ENCODE measurements at regions not wholly inside any gene's neighbourhood (a gene's known extent, or its start where the extent isn't known, plus 50 kb on each side); places are given as distances from the start of the nearest gene placed in this dataset.

GRCh38 chr17:6352016-6352415, 82.9 kb downstream of the AIPL1 start:
- H3K36me3 ChIP-seq (replicated peaks in 1 of 2; ENCODE audit: control insufficient read depth in 2 of 2, insufficient read depth in 2 of 2, low read length in 2 of 2) = no peaks in the 10 kb centered on the region
- no peak overlapping the region for H2AFZ ChIP-seq (ENCODE audit: low read length)
- H2BK15ac ChIP-seq (ENCODE audit: low read length) = no peak overlapping the region
- H2BK5ac ChIP-seq (ENCODE audit: low read length) = no peak overlapping the region
- H3K14ac ChIP-seq (ENCODE audit: low read length) = no peak overlapping the region
- no peak overlapping the region for H3K9ac ChIP-seq (ENCODE audit: low read depth, low read length, poor library complexity)
- no peak overlapping the region for H3K4me3 ChIP-seq (ENCODE audit: low read length in 2 of 2)
- no peak overlapping the region for H3K4ac ChIP-seq (ENCODE audit: low read length)
- H3K27me3 ChIP-seq (ENCODE audit: control insufficient read depth in 3 of 3, insufficient read depth in 3 of 3, low read depth in 1 of 3, low read length in 3 of 3) = no peaks in the 10 kb centered on the region
- H3K79me1 ChIP-seq (ENCODE audit: low read depth, low read length) = no peaks in the 10 kb centered on the region
- H2BK120ac ChIP-seq (ENCODE audit: low read depth, low read length) = no peak overlapping the region
- no peak overlapping the region for H3K27ac ChIP-seq (replicated peaks; ENCODE audit: low read length)
- H2AK5ac ChIP-seq (ENCODE audit: low read depth, low read length) = no peak overlapping the region
- no peaks in the 10 kb centered on the region for H3K9me3 ChIP-seq (replicated peaks in 1 of 2; ENCODE audit: control insufficient read depth in 2 of 2, insufficient read depth in 1 of 2, low read depth in 1 of 2, low read length in 2 of 2)
- H2BK12ac ChIP-seq (ENCODE audit: low read length) = no peak overlapping the region
- no peak for DNase-seq (ENCODE audit: low spot score)
- H3K4me2 ChIP-seq (ENCODE audit: insufficient read depth, low read length, poor library complexity, severe bottlenecking) = no peak overlapping the region
- H4K8ac ChIP-seq (ENCODE audit: low read depth, low read length) = no peak overlapping the region
- H3K18ac ChIP-seq (ENCODE audit: low read length) = no peak overlapping the region
- H3K23ac ChIP-seq (ENCODE audit: low read depth, low read length, poor library complexity) = no peak overlapping the region
- WGBS, 2 donors (ENCODE audit: extremely low coverage in 2 of 2, insufficient read length in 2 of 2, insufficient replicate concordance in 1 of 2) = no CpG with 5 or more reads among the region's 3 CpGs
- H4K91ac ChIP-seq (ENCODE audit: low read depth, low read length, poor library complexity) = no peak overlapping the region
- no peaks in the 10 kb centered on the region for H3K4me1 ChIP-seq (ENCODE audit: control insufficient read depth in 2 of 2, insufficient read depth in 1 of 2, low read depth in 1 of 2, low read length in 2 of 2)

- Histone ChIP-seq H3K18ac (ENCODE audit: low read length) (no peak overlapping the region), H3K14ac (ENCODE audit: low read length) (no peak overlapping the region), H3K4me2 (ENCODE audit: insufficient read depth, low read length, poor library complexity, severe bottlenecking) (no peak overlapping the region), H3K4ac (ENCODE audit: low read length) (no peak overlapping the region), H3K23ac (ENCODE audit: low read depth, low read length, poor library complexity) (no peak overlapping the region), H3K27me3 (ENCODE audit: control insufficient read depth in 3 of 3, insufficient read depth in 3 of 3, low read depth in 1 of 3, low read length in 3 of 3) (no peaks in the 10 kb centered on the region), H3K9ac (ENCODE audit: low read depth, low read length, poor library complexity) (no peak overlapping the region), H2BK5ac (ENCODE audit: low read length) (no peak overlapping the region), H3K79me1 (ENCODE audit: low read depth, low read length) (no peaks in the 10 kb centered on the region), H3K4me3 (ENCODE audit: low read length in 2 of 2) (no peak overlapping the region), H3K36me3 (replicated peaks in 1 of 2; ENCODE audit: control insufficient read depth in 2 of 2, insufficient read depth in 2 of 2, low read length in 2 of 2) (no peaks in the 10 kb centered on the region), H3K4me1 (ENCODE audit: control insufficient read depth in 2 of 2, insufficient read depth in 1 of 2, low read depth in 1 of 2, low read length in 2 of 2) (no peaks in the 10 kb centered on the region), H3K27ac (replicated peaks; ENCODE audit: low read length) (no peak overlapping the region), H2BK120ac (ENCODE audit: low read depth, low read length) (no peak overlapping the region), H2BK15ac (ENCODE audit: low read length) (no peak overlapping the region), H3K9me3 (replicated peaks in 1 of 2; ENCODE audit: control insufficient read depth in 2 of 2, insufficient read depth in 1 of 2, low read depth in 1 of 2, low read length in 2 of 2) (no peaks in the 10 kb centered on the region), H2AFZ (ENCODE audit: low read length) (no peak overlapping the region), H4K91ac (ENCODE audit: low read depth, low read length, poor library complexity) (no peak overlapping the region), H4K8ac (ENCODE audit: low read depth, low read length) (no peak overlapping the region), H2AK5ac (ENCODE audit: low read depth, low read length) (no peak overlapping the region), H2BK12ac (ENCODE audit: low read length) (no peak overlapping the region)
- no CpG with 5 or more reads among the region's 5 CpGs for WGBS, 2 donors (ENCODE audit: extremely low coverage in 2 of 2, insufficient read length in 2 of 2, insufficient replicate concordance in 1 of 2)
- no peak for DNase-seq (ENCODE audit: low spot score)
Measured at GRCh38 chr17:6350806-6351205, 84.1 kb downstream of the AIPL1 start.

- H2AFZ ChIP-seq (ENCODE audit: low read length) = no peak overlapping the region
- H2BK120ac ChIP-seq (ENCODE audit: low read depth, low read length) = no peak overlapping the region
- H3K27me3 ChIP-seq (ENCODE audit: control insufficient read depth in 3 of 3, insufficient read depth in 3 of 3, low read depth in 1 of 3, low read length in 3 of 3) = no peaks in the 10 kb centered on the region
- H3K27ac ChIP-seq (replicated peaks; ENCODE audit: low read length) = no peak overlapping the region
- no peak overlapping the region for H3K18ac ChIP-seq (ENCODE audit: low read length)
- H3K79me1 ChIP-seq (ENCODE audit: low read depth, low read length) = no peaks in the 10 kb centered on the region
- no peak overlapping the region for H3K14ac ChIP-seq (ENCODE audit: low read length)
- H4K8ac ChIP-seq (ENCODE audit: low read depth, low read length) = no peak overlapping the region
- WGBS, 2 donors (ENCODE audit: extremely low coverage in 2 of 2, insufficient read length in 2 of 2, insufficient replicate concordance in 1 of 2) = no CpG with 5 or more reads among the region's 9 CpGs
- H3K9me3 ChIP-seq (replicated peaks in 1 of 2; ENCODE audit: control insufficient read depth in 2 of 2, insufficient read depth in 1 of 2, low read depth in 1 of 2, low read length in 2 of 2) = no peaks in the 10 kb centered on the region
- H4K91ac ChIP-seq (ENCODE audit: low read depth, low read length, poor library complexity) = no peak overlapping the region
- H2AK5ac ChIP-seq (ENCODE audit: low read depth, low read length) = no peak overlapping the region
- no peak overlapping the region for H3K4me2 ChIP-seq (ENCODE audit: insufficient read depth, low read length, poor library complexity, severe bottlenecking)
- H3K36me3 ChIP-seq (replicated peaks in 1 of 2; ENCODE audit: control insufficient read depth in 2 of 2, insufficient read depth in 2 of 2, low read length in 2 of 2) = no peaks in the 10 kb centered on the region
- H3K4ac ChIP-seq (ENCODE audit: low read length) = no peak overlapping the region
- H2BK12ac ChIP-seq (ENCODE audit: low read length) = no peak overlapping the region
- DNase-seq (ENCODE audit: low spot score) = no peak
- H3K23ac ChIP-seq (ENCODE audit: low read depth, low read length, poor library complexity) = no peak overlapping the region
- no peak overlapping the region for H2BK5ac ChIP-seq (ENCODE audit: low read length)
- no peak overlapping the region for H3K9ac ChIP-seq (ENCODE audit: low read depth, low read length, poor library complexity)
- H2BK15ac ChIP-seq (ENCODE audit: low read length) = no peak overlapping the region
- H3K4me3 ChIP-seq (ENCODE audit: low read length in 2 of 2) = no peak overlapping the region
- H3K4me1 ChIP-seq (ENCODE audit: control insufficient read depth in 2 of 2, insufficient read depth in 1 of 2, low read depth in 1 of 2, low read length in 2 of 2) = no peaks in the 10 kb centered on the region
Measured at GRCh38 chr17:6348891-6349290, 86.0 kb downstream of the AIPL1 start.

GRCh38 chr17:6347776-6348175, 87.1 kb downstream of the AIPL1 start:
- Histone ChIP-seq H2AFZ (ENCODE audit: low read length) (no peak overlapping the region), H3K9me3 (replicated peaks in 1 of 2; ENCODE audit: control insufficient read depth in 2 of 2, insufficient read depth in 1 of 2, low read depth in 1 of 2, low read length in 2 of 2) (no peaks in the 10 kb centered on the region), H3K9ac (ENCODE audit: low read depth, low read length, poor library complexity) (no peak overlapping the region), H3K4ac (ENCODE audit: low read length) (no peak overlapping the region), H3K36me3 (replicated peaks in 1 of 2; ENCODE audit: control insufficient read depth in 2 of 2, insufficient read depth in 2 of 2, low read length in 2 of 2) (no peaks in the 10 kb centered on the region), H2BK15ac (ENCODE audit: low read length) (no peak overlapping the region), H3K27ac (replicated peaks; ENCODE audit: low read length) (no peak overlapping the region), H3K18ac (ENCODE audit: low read length) (no peak overlapping the region), H3K4me2 (ENCODE audit: insufficient read depth, low read length, poor library complexity, severe bottlenecking) (no peak overlapping the region), H2BK120ac (ENCODE audit: low read depth, low read length) (no peak overlapping the region), H4K91ac (ENCODE audit: low read depth, low read length, poor library complexity) (no peak overlapping the region), H2BK12ac (ENCODE audit: low read length) (no peak overlapping the region), H3K27me3 (ENCODE audit: control insufficient read depth in 3 of 3, insufficient read depth in 3 of 3, low read depth in 1 of 3, low read length in 3 of 3) (no peaks in the 10 kb centered on the region), H2BK5ac (ENCODE audit: low read length) (no peak overlapping the region), H3K79me1 (ENCODE audit: low read depth, low read length) (no peaks in the 10 kb centered on the region), H3K4me1 (ENCODE audit: control insufficient read depth in 2 of 2, insufficient read depth in 1 of 2, low read depth in 1 of 2, low read length in 2 of 2) (no peaks in the 10 kb centered on the region), H2AK5ac (ENCODE audit: low read depth, low read length) (no peak overlapping the region), H3K4me3 (ENCODE audit: low read length in 2 of 2) (no peak overlapping the region), H3K23ac (ENCODE audit: low read depth, low read length, poor library complexity) (no peak overlapping the region), H3K14ac (ENCODE audit: low read length) (no peak overlapping the region), H4K8ac (ENCODE audit: low read depth, low read length) (no peak overlapping the region)
- no CpG with 5 or more reads among the region's 4 CpGs for WGBS, 2 donors (ENCODE audit: extremely low coverage in 2 of 2, insufficient read length in 2 of 2, insufficient replicate concordance in 1 of 2)
- DNase-seq (ENCODE audit: low spot score) = no peak
